ENCODE measurements at regions not wholly inside any gene's neighbourhood (a gene's known extent, or its start where the extent isn't known, plus 50 kb on each side); places are given as distances from the start of the nearest gene placed in this dataset.

DNA sequence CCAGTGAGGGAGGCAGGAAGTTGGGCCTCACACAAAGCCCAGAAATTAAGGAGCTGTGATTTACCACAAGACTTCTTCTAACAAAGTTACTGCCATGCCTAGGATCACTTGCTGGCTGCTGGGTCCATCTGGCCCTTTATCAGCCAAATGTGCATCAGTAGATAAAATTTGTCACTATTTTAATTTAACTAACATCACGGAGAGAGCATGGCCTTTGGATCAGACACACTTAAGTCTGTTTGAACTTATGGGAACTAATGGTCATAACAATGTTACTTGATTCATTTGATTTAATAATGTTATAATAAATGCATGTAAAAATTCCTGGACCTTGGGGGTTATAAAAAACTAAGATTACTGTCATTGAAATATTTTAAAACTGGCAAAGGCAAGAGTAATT lies 67.2 kb upstream of the CCDC190 start:
- Histone ChIP-seq H3K9me3 (no peaks in the 10 kb centered on the region), H3K27ac (no peak overlapping the region), H3K27me3 (no peaks in the 10 kb centered on the region), H3K4me3 (no peak overlapping the region), H3K4me1 (no peaks in the 10 kb centered on the region), H3K36me3 (no peaks in the 10 kb centered on the region)
- TF ChIP-seq EP300 (IDR thresholded peaks at IDR 0.05) (no peak), POLR2AphosphoS5 (IDR thresholded peaks at IDR 0.05) (no peak)
- DNase-seq (no peak), ATAC-seq (ENCODE audit: low FRiP score in 2 of 2) (no peak)
- WGBS, 2 donors: 57 to 81% methylated on average over 1 of the region's 1 CpG

DNA sequence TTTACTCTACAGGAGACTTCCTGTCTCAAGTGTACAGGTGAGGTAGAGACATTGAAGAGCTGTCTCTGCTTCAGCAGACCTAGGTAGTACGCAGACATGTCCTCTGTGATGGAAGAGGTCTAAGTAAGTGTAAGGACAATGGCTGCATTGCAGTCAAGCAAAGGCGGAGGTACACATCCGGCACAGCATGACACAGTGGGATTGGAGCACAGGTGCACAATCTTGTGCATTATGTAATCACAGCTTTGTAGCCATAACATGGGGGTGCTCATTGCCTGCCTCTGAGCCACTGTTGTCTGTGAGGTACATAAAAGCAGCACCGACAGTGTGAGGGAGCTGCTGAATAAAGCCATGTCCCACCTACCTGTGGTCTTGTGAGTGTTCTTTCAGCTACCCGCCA lies 66.4 kb upstream of the CCDC190 start:
- Histone ChIP-seq H3K4me3 (no peak overlapping the region), H3K9me3 (no peaks in the 10 kb centered on the region), H3K36me3 (no peaks in the 10 kb centered on the region), H3K27ac (no peak overlapping the region), H3K27me3 (no peaks in the 10 kb centered on the region), H3K4me1 (no peaks in the 10 kb centered on the region)
- TF ChIP-seq, protein P1, sequence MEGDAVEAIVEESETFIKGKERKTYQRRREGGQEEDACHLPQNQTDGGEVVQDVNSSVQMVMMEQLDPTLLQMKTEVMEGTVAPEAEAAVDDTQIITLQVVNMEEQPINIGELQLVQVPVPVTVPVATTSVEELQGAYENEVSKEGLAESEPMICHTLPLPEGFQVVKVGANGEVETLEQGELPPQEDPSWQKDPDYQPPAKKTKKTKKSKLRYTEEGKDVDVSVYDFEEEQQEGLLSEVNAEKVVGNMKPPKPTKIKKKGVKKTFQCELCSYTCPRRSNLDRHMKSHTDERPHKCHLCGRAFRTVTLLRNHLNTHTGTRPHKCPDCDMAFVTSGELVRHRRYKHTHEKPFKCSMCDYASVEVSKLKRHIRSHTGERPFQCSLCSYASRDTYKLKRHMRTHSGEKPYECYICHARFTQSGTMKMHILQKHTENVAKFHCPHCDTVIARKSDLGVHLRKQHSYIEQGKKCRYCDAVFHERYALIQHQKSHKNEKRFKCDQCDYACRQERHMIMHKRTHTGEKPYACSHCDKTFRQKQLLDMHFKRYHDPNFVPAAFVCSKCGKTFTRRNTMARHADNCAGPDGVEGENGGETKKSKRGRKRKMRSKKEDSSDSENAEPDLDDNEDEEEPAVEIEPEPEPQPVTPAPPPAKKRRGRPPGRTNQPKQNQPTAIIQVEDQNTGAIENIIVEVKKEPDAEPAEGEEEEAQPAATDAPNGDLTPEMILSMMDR (IDR thresholded peaks at IDR 0.05): no peak
- no peak for TF ChIP-seq POLR2A (IDR thresholded peaks at IDR 0.05)
- TF ChIP-seq POLR2AphosphoS5 (IDR thresholded peaks at IDR 0.05): no peak
- no peak for TF ChIP-seq EP300 (IDR thresholded peaks at IDR 0.05)
- ATAC-seq (ENCODE audit: low FRiP score in 2 of 2) (no peak), DNase-seq (no peak)
- 87 to 98% methylated on average over 4 to 5 of the region's 5 CpGs for WGBS, 2 donors

DNA sequence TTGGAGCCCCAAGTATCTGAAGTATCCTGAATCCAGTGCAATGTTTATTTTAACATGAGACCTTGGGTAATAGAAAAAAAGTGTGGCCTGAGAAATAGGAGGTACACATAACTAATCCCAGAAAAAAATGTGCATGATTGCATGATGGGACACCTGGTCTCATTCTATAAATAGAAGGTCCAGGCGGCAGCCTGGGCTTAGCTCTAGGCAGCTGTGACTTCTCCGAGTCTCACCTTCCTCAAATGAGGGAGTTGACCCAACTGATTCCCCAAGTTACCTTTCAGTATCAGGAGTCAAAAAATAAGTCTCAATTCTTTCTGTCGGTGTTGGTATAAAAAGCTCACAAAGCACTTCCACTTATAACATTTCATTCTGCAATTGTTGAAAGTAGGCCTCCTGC lies 65.9 kb upstream of the CCDC190 start:
- 91% methylated on average over 3 of the region's 3 CpGs for WGBS, 2 donors
- Histone ChIP-seq H3K9me3 (no peaks in the 10 kb centered on the region), H3K4me1 (no peaks in the 10 kb centered on the region), H3K4me3 (no peak overlapping the region), H3K27ac (no peak overlapping the region), H3K27me3 (no peaks in the 10 kb centered on the region), H3K36me3 (no peaks in the 10 kb centered on the region)
- no peak for TF ChIP-seq POLR2A (IDR thresholded peaks at IDR 0.05)
- no peak for TF ChIP-seq EP300 (IDR thresholded peaks at IDR 0.05)
- TF ChIP-seq POLR2AphosphoS5 (IDR thresholded peaks at IDR 0.05): no peak
- TF ChIP-seq, protein P1 (IDR thresholded peaks at IDR 0.05): no peak
- ATAC-seq (ENCODE audit: low FRiP score in 2 of 2) (no peak), DNase-seq (no peak)

DNA sequence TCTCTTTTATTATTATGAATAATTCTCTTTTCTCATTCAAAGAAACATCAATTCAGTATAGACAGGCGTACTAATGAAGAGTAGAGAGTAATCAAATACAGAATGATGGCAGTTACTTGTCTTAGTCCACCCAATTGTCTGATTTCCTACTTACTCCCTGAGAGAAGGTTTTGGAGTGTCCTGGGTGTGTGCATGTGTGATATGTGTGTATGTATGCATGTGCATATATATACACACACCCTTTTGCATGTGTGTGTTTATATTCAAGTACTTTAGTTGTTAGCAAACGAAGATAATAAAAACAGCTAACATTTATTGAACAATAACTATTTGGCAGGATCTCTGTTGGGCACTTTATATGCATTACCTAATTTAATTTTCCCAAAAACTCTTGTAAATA lies 63.2 kb upstream of the CCDC190 start:
- no peak overlapping the region for H3K4me3 ChIP-seq
- no peaks in the 10 kb centered on the region for H3K27me3 ChIP-seq
- H3K4me1 ChIP-seq: no peaks in the 10 kb centered on the region
- WGBS, 2 donors: 71 to 84% methylated on average over 2 of the region's 2 CpGs
- no peaks in the 10 kb centered on the region for H3K36me3 ChIP-seq
- TF ChIP-seq, protein P1 (IDR thresholded peaks at IDR 0.05): no peak
- no peak for TF ChIP-seq POLR2A (IDR thresholded peaks at IDR 0.05)
- TF ChIP-seq EP300 (IDR thresholded peaks at IDR 0.05): no peak
- no peak for TF ChIP-seq POLR2AphosphoS5 (IDR thresholded peaks at IDR 0.05)
- no peak overlapping the region for H3K27ac ChIP-seq
- no peak for ATAC-seq (ENCODE audit: low FRiP score in 2 of 2)
- DNase-seq: no peak
- no peaks in the 10 kb centered on the region for H3K9me3 ChIP-seq

DNA sequence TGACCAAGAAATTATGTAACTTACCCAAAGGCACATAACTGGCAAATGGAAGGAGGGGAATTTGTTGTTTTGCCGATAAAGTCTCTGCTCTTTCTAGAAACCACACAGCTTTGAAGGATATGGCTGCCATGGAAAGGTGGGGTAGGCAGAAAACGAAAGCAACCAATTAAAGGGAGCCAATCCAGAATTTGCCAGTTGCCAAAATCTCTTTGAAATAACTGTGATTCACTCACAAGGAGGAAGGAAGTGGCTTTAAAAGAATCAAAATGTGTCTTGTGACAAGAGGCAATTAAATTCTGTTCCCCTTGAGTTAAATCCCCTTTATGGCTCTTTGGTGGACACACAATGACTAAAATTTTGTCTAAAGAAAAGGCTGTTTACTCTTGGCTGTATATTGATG lies 61.2 kb upstream of the CCDC190 start:
- ATAC-seq (ENCODE audit: low FRiP score in 2 of 2) (no peak), DNase-seq (no peak)
- WGBS, 2 donors: 60 to 61% methylated on average over 2 of the region's 2 CpGs
- Histone ChIP-seq H3K27me3 (no peaks in the 10 kb centered on the region), H3K27ac (no peak overlapping the region), H3K36me3 (no peaks in the 10 kb centered on the region), H3K9me3 (no peaks in the 10 kb centered on the region), H3K4me3 (no peak overlapping the region), H3K4me1 (no peaks in the 10 kb centered on the region)
- TF ChIP-seq POLR2A (IDR thresholded peaks at IDR 0.05) (no peak), EP300 (IDR thresholded peaks at IDR 0.05) (no peak), POLR2AphosphoS5 (IDR thresholded peaks at IDR 0.05) (no peak)
- TF ChIP-seq, protein P1 (IDR thresholded peaks at IDR 0.05): no peak
